Bronchial epithelial cell (primary cell): ENCODE measurements at regions not wholly inside any gene's neighbourhood (a gene's known extent, or its start where the extent isn't known, plus 50 kb on each side); places are given as distances from the start of the nearest gene placed in this dataset.
A peak's percentile ranks its signal among the peaks of the same experiment; 100 is the strongest.

Experiments used
- DNase-seq: peaks from one replicate; pipeline ENCODE4 v3.0.0-alpha.2; 2010; ENCODE audit warnings: low read depth
- FAIRE-seq: peaks from 2 replicates; lab custom pipeline; 2011; peaks lifted over from hg19 to GRCh38; lab: Jason Lieb, UNC
- H3K27me3 ChIP-seq: 2 replicates; pipeline ENCODE4 v1.5.1; 2011; ENCODE audit warnings: low read length; ENCODE audit not compliant: control insufficient read depth, insufficient read depth
- H3K36me3 ChIP-seq: 2 replicates; pipeline ENCODE4 v1.5.1; 2011; ENCODE audit warnings: low read length; ENCODE audit not compliant: control insufficient read depth, insufficient read depth
- H3K4me3 ChIP-seq: 2 replicates; pipeline ENCODE4 v1.5.1; 2011; ENCODE audit warnings: mild to moderate bottlenecking, low read depth, low read length, control low read depth
- CTCF ChIP-seq: IDR thresholded peaks from 2 replicates; pipeline ENCODE4 v1.5.1; 2011; ENCODE audit warnings: mild to moderate bottlenecking, moderate library complexity, low read length, control low read depth, inconsistent platforms; ENCODE audit not compliant: insufficient read depth, severe bottlenecking

DNA sequence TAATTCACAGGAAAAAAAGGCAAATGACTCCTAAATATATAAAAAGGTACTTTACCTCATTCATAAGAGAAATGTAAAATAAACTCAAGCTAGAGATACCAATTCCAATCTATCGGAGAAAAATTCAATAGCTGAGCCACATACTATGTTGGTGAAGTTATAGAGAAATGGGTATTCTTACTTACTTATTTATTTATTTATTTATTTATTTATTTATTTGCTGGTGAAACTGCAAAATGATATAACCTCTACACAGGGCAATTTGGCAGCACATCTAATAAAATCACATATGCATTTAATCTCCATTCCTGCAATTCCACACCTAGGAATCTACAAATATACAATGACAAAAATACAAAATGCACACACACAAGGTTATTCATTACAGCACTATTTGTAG, 117.5 kb upstream of the TMEM168 start:
- Histone ChIP-seq H3K4me3 (no peak overlapping the region), H3K36me3 (no peaks in the 10 kb centered on the region), H3K27me3 (no peaks in the 10 kb centered on the region)
- no peak for FAIRE-seq
- TF ChIP-seq CTCF = no peak
- DNase-seq = no peak

GRCh38 chr7:112905950-112906349, 115.8 kb upstream of the TMEM168 start:
- DNase-seq (peak; percentile 55), FAIRE-seq (no peak)
- Histone ChIP-seq H3K27me3 (no peaks in the 10 kb centered on the region), H3K4me3 (no peak overlapping the region), H3K36me3 (no peaks in the 10 kb centered on the region)
- no peak for TF ChIP-seq CTCF

- Histone ChIP-seq H3K4me3 (no peak overlapping the region), H3K27me3 (no peaks in the 10 kb centered on the region), H3K36me3 (no peaks in the 10 kb centered on the region)
- no peak for TF ChIP-seq CTCF
- DNase-seq (no peak), FAIRE-seq (no peak)
Observed at GRCh38 chr7:112905413-112905812, 115.2 kb upstream of the TMEM168 start.

DNA sequence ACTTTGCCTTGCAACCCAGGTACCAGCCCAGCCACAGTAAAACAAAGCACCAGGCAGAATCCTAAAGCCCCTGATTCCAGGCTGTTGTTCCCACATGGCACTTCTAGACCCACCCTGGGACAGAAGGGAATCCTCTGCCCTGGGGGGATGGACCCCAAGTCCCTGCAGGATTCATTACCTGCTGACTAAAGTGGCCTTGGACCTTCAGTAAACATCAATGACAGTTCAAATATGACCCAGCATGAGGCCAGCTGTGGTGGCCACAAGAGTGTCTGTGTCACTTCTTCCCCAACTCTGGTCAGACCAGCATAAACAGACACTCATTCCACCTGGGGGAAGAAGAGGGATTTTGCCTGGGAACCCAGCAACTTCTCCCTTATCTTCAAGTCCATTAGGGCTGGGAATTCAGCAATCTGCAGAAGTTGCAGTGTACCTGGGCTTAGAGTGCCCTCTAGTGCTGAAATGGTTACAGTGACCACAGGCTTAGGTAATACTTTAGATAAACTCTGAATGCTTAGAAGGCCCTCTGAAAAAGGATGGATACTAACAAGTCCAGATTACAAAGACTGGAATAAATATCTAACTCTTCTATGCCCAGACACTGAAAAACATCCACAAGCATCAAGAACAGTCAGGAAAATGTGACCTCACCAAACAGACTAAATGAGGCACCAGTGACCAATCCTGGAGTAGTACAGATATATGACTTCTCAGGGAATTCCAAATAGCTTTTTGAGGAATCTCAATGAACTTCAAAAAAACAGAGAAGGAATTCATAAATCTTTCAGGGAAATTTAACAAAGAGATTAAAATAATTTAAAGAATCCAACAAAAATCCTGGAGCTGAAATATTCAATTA, 108.5 kb upstream of the TMEM168 start:
- no peak for FAIRE-seq
- TF ChIP-seq CTCF = peak; percentile 78
- Histone ChIP-seq H3K27me3 (no peaks in the 10 kb centered on the region), H3K4me3 (no peak overlapping the region), H3K36me3 (no peaks in the 10 kb centered on the region)
- peak; percentile 64 for DNase-seq

- no peak for TF ChIP-seq CTCF
- DNase-seq (no peak), FAIRE-seq (peak; percentile 82)
- Histone ChIP-seq H3K27me3 (no peaks in the 10 kb centered on the region), H3K4me3 (no peak overlapping the region), H3K36me3 (no peaks in the 10 kb centered on the region)
Observed at GRCh38 chr7:112897839-112898431, 107.7 kb upstream of the TMEM168 start.
